OCI-M2 (cell line): ENCODE measurements at regions not wholly inside any gene's neighbourhood (a gene's known extent, or its start where the extent isn't known, plus 50 kb on each side); places are given as distances from the start of the nearest gene placed in this dataset.

Experiments used
- DNase-seq: peaks from one replicate; lab custom pipeline; 2025; ENCODE audit not compliant: unreplicated experiment; lab: John Stamatoyannopoulos, UW

- no peak for DNase-seq
Observed at GRCh38 chr5:79871364-79872120, 119.5 kb downstream of the MTX3 start.

DNA sequence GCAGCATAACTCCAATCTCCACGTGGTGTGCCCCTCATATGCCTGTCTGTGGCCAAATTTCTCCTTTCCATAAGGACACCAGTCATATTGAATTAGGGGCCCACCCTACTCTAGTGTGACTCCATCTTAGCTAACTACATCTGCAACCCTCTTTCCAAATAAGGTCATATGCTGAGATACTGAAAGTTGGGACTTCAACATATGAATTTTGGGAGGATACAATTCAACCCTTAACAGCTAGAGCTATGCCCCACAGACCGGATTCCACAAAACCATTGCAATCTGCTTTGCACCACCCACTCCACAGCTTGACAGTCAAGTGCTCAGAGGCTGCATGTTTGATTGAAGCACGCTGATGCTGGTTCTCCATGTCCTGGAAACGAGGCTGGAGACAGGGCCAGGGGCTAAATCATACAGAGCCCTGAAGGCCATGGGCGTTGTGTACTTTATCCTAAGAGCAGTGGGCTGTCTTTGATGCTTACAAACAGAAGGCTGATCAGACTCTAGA, 122.8 kb downstream of the MTX3 start:
- DNase-seq, result no peak

GRCh38 chr5:79865579-79865978, 125.5 kb downstream of the MTX3 start:
- DNase-seq, result no peak

DNA sequence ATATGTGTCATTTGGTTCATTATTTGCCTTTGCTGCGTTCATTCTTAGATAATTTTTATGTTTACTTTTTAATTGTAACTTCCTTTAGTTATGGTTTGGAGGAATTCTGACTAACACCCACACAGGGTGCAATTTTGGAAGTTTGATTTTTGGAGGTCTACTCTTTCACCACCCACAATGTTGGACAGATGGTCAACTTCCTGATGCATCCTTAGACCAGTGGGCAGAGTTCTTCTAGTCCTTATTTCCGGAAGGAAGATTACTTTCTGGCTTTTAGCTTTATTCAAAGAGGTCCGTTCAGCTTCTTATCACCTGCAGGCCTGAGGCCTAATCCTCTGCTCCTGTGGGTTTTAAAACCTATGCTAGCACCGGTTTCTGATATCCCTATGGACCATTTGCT, 126.7 kb downstream of the MTX3 start:
- DNase-seq, result no peak

- DNase-seq, result no peak
Observed at GRCh38 chr5:79859588-79859987, 131.5 kb downstream of the MTX3 start.

GRCh38 chr5:79858410-79858723, 132.7 kb downstream of the MTX3 start:
- DNase-seq, result no peak

GRCh38 chr5:79857714-79858409, 133.2 kb downstream of the MTX3 start:
- peak; percentile 5 for DNase-seq

DNA sequence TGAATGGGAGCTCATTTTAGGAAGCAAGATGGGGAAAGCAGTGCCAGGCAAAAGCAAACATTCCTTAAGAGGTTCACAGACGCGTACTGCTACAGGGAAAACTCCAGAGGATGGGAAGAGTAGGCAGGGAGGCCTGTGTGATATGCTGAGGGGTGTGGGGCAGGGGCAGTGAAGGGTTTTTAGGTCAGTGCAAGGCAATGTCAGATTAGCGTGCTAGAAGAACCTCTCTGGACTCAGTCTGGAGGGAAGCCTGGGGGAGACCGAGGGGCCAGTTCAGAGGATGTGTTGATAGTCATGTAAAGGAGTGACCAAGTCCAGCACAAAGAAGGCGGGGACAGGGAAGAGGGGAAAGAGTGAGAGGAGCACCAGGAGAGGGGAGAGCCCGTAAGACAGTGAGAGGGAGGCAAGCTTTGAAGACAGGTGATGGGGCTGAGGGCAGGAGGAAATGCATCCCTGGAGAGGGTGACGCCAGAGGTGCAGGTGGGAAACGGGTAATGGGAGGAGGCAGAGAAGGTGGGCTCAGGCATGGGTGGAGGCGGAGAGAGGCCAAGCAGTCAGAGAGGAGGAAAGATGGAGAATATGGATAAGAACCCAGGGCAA, 134.5 kb downstream of the MTX3 start:
- DNase-seq, result no peak

- no peak for DNase-seq
Observed at GRCh38 chr5:79853676-79854418, 137.2 kb downstream of the MTX3 start.

DNA sequence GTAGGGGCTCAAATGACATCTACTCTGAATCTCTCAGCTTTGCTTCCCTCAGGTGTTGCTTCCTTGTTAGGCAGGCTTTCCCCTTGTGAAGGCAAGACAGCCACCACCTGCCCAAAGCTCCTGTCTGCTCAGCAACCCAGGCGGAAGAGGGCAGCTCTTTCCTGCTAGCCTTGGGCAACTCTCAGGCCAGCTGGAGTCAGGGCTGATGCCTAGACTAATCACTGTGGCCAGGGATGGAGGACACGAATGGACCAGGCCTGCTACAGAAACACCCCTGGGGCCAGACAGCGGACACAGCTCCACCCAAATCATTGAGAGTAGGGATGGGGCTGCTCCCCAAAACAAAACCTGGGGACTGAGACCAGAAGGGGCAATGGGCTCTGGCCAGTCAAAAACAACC, 138.0 kb downstream of the MTX3 start:
- no peak for DNase-seq

- no peak for DNase-seq
Observed at GRCh38 chr5:79851391-79851863, 139.6 kb downstream of the MTX3 start.

GRCh38 chr5:79850941-79851340, 140.1 kb downstream of the MTX3 start:
- no peak for DNase-seq

DNA sequence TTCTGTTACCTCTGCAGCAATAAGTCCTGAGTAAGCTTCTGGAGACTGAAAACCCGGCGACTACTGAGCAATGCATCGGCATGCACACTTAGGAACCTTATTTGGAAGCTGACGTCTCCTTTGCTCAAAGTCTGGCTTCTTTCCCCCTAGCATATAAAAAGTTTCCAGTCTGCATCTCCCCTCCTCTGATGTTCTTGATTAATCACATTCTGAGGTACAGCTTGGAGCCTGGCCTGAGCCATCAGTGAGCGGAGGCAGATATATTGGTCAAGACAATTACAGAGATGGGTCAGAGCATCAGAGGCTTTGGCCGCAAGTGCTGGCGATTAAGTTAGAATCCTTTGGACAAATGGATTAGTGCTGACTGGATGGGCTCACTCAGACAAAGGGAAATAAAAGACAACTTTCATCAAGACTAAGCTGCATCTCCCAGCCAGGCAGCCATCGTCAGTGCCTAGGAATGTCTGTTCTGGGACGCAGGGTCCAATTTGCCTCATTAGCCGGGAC, 140.7 kb downstream of the MTX3 start:
- DNase-seq, result no peak

- DNase-seq, result no peak
Observed at GRCh38 chr5:79849486-79850315, 141.4 kb downstream of the MTX3 start.
